ENCODE measurements at regions not wholly inside any gene's neighbourhood (a gene's known extent, or its start where the extent isn't known, plus 50 kb on each side); places are given as distances from the start of the nearest gene placed in this dataset.

GRCh38 chr11:119977881-119978280 lies 160.0 kb downstream of the TRIM29 start:
- TF ChIP-seq SRSF9 (IDR thresholded peaks at IDR 0.05; ENCODE audit: borderline replicate concordance, low read depth, low read length) (no peak), ZBTB34 (CRISPR knock-in tag; IDR thresholded peaks at IDR 0.05) (no peak), MAX (CRISPR knock-in tag; IDR thresholded peaks at IDR 0.05) (no peak), TAF1 (IDR thresholded peaks at IDR 0.05; ENCODE audit: control insufficient read depth, extremely low read depth, insufficient read depth, low read length, severe bottlenecking) (no peak), NR3C1 (CRISPR knock-in tag; IDR thresholded peaks at IDR 0.05) (no peak)

Measured in K562 (cell line).